Stimulated activated memory B cell treated with anti-CD40 and anti-IgM and Interleukin-4, amounts not matched to agents 10 μg/mL and 1 μg/mL and 100 μg/mL, for 72 hours (primary cell): ENCODE measurements at regions not wholly inside any gene's neighbourhood (a gene's known extent, or its start where the extent isn't known, plus 50 kb on each side); places are given as distances from the start of the nearest gene placed in this dataset.

Experiments used
- ATAC-seq: fragments of 150-1000 bp; cut with Tn5 transposase; 2 replicates; pipeline ENCODE4 v1.10.0; 2021
- H3K27ac Mint-ChIP-seq: one replicate; pipeline ENCODE4 v1.8.0; 2022; ENCODE audit warnings: mild to moderate bottlenecking, mixed read lengths
- H3K27me3 Mint-ChIP-seq: one replicate; pipeline ENCODE4 v1.8.0; 2022; ENCODE audit warnings: mixed read lengths
- H3K36me3 Mint-ChIP-seq: one replicate; pipeline ENCODE4 v1.8.0; 2022; ENCODE audit warnings: mixed read lengths
- H3K4me1 Mint-ChIP-seq: one replicate; pipeline ENCODE4 v1.8.0; 2022; ENCODE audit warnings: mixed read lengths
- H3K4me3 Mint-ChIP-seq: one replicate; pipeline ENCODE4 v1.8.0; 2022; ENCODE audit warnings: mild to moderate bottlenecking, moderate library complexity, mixed read lengths
- H3K9me3 Mint-ChIP-seq: one replicate; pipeline ENCODE4 v1.8.0; 2022; ENCODE audit warnings: mixed read lengths

DNA sequence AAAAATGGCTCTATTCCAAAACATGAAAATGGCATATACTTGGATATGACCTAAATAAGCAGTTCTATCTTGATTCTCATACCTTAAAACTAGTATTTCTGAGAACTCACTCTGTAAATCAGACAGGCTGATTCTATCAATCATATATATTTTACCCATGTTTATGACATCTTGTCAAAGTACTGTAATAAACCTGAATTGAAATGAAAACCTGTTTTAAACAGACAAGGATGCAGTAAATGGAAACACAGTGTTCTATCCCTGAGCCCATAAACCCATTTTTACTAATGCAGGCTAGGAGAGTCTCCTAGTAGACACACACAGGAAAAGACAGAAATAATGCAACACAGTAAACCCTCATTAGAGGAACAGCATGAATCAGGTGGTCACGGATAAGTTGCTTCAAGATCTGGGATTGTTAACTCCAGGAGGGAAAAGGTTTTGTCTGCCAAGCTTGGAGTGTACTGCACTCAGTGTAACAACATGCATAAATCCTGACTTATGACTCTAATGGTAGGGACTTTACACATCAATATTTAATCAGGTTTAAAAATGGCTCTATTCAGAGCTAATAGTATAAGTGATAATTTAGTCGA is 93.6 kb upstream of the CPNE8 start:
- H3K4me3 Mint-ChIP-seq = no peak overlapping the region
- no peak for ATAC-seq
- no peak overlapping the region for H3K27ac Mint-ChIP-seq
- H3K27me3 Mint-ChIP-seq = no peaks in the 10 kb centered on the region
- no peaks in the 10 kb centered on the region for H3K9me3 Mint-ChIP-seq
- H3K4me1 Mint-ChIP-seq = no peaks in the 10 kb centered on the region
- H3K36me3 Mint-ChIP-seq = no peaks in the 10 kb centered on the region

DNA sequence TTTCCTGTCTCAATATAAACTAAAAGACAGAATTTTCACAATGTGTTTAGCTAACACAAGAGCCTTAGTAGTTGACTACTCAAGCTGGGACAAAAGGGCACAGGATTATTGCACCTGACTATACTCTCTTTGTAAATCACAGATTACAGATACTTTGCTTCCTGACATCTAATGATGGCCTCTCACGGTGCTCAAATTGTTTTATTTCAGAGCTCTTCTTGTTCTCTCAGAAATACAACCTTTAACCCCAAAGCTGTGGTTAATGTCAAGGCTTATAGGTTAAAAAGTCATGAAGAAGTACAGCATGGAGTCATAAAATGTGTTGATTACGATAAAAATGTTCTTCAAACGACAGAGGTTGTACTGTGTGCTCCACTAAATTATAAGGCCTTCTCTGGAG is 89.9 kb upstream of the CPNE8 start:
- Mint-ChIP-seq H3K4me3 (no peak overlapping the region), H3K9me3 (peaks cover 3% of the 10 kb centered on the region), H3K27me3 (no peaks in the 10 kb centered on the region), H3K27ac (no peak overlapping the region), H3K4me1 (no peaks in the 10 kb centered on the region), H3K36me3 (no peaks in the 10 kb centered on the region)
- no peak for ATAC-seq

DNA sequence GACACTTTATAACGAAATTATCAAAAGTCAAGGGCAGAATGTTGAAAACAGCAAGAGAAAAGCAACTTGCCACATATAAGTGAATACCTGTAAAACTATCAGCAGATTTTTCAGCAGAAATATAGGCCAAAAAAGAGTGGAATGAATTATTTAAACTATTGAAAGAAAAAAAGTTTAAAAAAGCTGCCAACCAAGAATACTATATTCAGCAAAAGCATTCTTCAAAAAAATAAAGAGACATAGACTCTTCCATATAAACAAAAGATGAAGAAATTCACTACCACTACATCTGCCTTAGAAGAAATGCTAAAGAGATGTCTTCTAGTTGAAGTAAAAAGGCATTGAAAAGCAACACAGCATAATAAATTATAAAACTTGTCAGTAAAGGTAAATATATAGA is 80.6 kb upstream of the CPNE8 start:
- no peak for ATAC-seq
- no peaks in the 10 kb centered on the region for H3K4me1 Mint-ChIP-seq
- H3K36me3 Mint-ChIP-seq = no peaks in the 10 kb centered on the region
- no peaks in the 10 kb centered on the region for H3K27me3 Mint-ChIP-seq
- no peak overlapping the region for H3K27ac Mint-ChIP-seq
- H3K4me3 Mint-ChIP-seq = no peak overlapping the region
- peaks cover 19% of the 10 kb centered on the region for H3K9me3 Mint-ChIP-seq

DNA sequence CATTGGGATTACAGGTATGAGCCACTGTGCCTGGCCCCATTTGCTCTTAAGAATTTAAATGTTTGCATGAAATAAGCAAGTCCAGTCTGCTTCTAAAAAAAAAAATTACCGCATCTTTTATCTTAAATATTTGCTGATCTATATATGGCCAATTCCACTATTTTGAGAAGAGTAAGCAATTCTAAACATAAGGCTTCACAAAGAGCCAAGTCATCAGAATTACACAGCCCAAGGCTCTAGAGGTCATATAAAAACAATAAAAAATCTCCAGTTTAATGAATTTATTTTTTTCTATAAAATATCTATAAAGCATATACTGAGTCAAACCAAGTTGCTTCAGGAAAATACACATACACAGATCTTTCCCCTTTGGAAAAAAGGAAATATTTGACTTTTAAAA is 79.0 kb upstream of the CPNE8 start:
- no peak for ATAC-seq
- Mint-ChIP-seq H3K27me3 (no peaks in the 10 kb centered on the region), H3K36me3 (no peaks in the 10 kb centered on the region), H3K27ac (no peak overlapping the region), H3K4me1 (no peaks in the 10 kb centered on the region), H3K9me3 (peaks cover 17% of the 10 kb centered on the region), H3K4me3 (no peak overlapping the region)

DNA sequence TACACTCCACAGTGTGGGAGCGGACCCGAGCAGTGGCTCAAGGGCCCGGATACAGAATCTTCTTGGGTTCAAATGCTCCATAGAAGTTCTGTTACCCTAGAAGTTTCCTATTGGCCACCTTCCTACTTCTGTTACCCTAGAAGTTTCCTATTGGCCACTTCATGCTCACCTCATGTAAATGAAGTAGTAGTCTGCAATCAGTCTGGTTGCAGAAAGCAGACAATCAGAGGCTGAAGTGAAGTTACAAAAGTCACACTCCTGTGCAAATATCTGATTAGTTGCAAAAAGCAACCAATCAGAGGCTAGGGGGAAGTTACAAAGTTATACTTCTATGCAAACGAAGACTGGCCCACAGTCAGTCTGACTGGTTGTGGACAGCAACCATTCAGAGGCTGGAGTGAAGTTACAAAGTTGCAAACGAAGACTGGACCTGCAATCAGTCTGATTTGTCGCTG is 77.8 kb upstream of the CPNE8 start:
- H3K4me3 Mint-ChIP-seq = no peak overlapping the region
- no peaks in the 10 kb centered on the region for H3K27me3 Mint-ChIP-seq
- H3K4me1 Mint-ChIP-seq = no peaks in the 10 kb centered on the region
- H3K9me3 Mint-ChIP-seq = peaks cover 13% of the 10 kb centered on the region
- no peak for ATAC-seq
- no peak overlapping the region for H3K27ac Mint-ChIP-seq
- no peaks in the 10 kb centered on the region for H3K36me3 Mint-ChIP-seq

DNA sequence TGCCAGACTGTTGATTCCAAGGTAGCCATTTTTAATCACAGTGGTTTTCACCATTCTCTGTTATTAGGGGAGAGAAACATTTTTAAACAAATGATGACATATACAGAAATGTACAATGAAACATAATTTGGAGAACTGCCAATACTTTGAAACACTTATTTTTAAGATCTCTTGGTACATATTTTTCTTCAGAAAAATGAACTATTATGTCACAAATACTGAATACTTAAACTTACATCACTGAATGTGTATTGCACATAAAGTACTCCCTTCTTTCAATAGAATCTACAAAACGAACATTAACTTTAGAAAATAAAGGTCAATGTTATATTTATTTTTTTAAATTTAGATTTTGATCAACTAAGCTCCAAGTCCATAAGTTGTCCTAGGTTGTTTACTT is 71.7 kb upstream of the CPNE8 start:
- ATAC-seq = no peak
- Mint-ChIP-seq H3K27ac (no peak overlapping the region), H3K4me3 (no peak overlapping the region), H3K36me3 (no peaks in the 10 kb centered on the region), H3K9me3 (peaks cover 12% of the 10 kb centered on the region), H3K4me1 (no peaks in the 10 kb centered on the region), H3K27me3 (no peaks in the 10 kb centered on the region)

DNA sequence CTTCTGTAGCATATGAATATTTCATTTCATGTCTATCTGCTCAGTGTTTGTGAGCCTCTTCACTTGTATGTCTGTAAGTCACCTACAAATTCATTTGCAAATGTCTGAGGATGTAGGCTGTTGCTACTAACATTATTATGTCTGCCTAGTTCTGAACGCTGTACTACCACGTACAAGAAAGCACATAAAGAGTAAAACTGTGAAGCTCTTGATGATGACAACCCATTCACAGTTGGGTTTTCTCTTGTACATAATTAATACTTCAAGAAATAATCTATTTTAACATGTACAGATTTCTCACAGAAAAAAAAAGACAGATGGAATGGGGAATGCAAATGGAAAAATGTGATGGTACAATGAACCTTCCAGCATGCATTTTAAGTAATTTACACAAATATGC is 64.3 kb upstream of the CPNE8 start:
- H3K4me1 Mint-ChIP-seq = no peaks in the 10 kb centered on the region
- no peak overlapping the region for H3K27ac Mint-ChIP-seq
- H3K4me3 Mint-ChIP-seq = no peak overlapping the region
- no peak for ATAC-seq
- H3K27me3 Mint-ChIP-seq = no peaks in the 10 kb centered on the region
- H3K36me3 Mint-ChIP-seq = no peaks in the 10 kb centered on the region
- peaks cover 14% of the 10 kb centered on the region for H3K9me3 Mint-ChIP-seq

DNA sequence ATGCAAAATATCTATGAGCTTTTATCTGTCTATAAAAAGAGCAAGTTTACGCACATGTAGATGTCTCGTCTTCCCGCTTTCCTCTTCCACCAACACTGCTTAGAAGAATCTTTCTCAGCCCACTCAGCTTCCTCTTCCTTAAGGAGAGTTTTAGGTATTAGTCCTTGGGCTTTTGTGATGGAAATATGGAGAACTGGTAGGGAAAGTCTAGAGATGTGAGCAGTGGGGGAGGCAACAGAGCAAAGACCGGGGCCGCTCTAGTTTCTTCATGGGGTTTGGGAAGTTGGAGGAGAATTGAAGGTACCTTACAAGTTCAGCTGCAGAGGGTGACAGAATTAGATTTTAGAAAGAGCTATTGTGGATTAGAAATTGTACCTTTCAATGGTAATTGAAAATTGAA is 56.3 kb upstream of the CPNE8 start:
- no peaks in the 10 kb centered on the region for H3K4me1 Mint-ChIP-seq

DNA sequence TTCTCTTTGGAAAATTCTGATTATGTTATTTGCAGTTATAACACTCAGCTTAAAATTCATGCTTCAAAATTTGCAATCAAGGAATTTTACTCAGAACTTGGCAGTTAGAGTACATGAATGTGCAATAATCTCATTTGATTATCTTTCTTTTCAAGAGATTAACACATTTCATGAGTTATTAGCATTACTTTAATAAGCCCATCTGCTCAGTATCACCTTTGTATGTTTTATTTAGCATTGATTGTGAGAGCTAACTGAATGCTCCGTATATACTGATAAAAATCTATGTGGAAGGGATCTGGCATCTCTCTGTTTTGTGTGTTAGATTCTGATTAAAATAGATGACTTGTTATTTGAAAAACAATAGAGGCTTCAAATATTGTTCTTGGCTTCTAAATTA is 55.6 kb upstream of the CPNE8 start:
- no peak overlapping the region for H3K4me3 Mint-ChIP-seq
- H3K36me3 Mint-ChIP-seq = no peaks in the 10 kb centered on the region

More for the DNA sequence above, 56.3 kb upstream of the CPNE8 start:
- Mint-ChIP-seq H3K4me3 (no peak overlapping the region), H3K36me3 (no peaks in the 10 kb centered on the region), H3K9me3 (peaks cover 6% of the 10 kb centered on the region), H3K27me3 (no peaks in the 10 kb centered on the region), H3K27ac (no peak overlapping the region)
- ATAC-seq = no peak

DNA sequence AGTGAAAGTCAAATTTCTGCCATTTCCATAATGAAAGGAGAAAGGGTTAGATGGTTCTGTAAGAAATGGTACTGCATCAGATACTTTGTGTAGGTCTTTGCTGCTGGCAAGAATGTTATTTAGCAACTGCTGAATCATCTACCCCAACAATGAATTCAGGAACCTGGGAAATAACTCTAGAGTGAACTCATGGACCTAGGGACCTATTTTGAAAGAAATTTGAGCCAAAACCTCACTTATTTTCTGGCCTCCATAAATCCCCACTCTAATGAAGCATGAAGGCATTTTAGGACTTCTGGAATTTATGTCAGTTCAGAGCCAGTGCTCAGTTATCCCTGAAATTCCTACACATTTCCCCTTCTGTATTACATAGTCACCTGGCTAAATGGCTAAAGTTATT is 50.9 kb upstream of the CPNE8 start:
- Mint-ChIP-seq H3K4me1 (no peaks in the 10 kb centered on the region), H3K27ac (no peak overlapping the region), H3K27me3 (no peaks in the 10 kb centered on the region), H3K36me3 (no peaks in the 10 kb centered on the region), H3K9me3 (peaks cover 3% of the 10 kb centered on the region), H3K4me3 (no peak overlapping the region)
- ATAC-seq = no peak

More for the DNA sequence above, 55.6 kb upstream of the CPNE8 start:
- H3K27me3 Mint-ChIP-seq = no peaks in the 10 kb centered on the region
- peaks cover 6% of the 10 kb centered on the region for H3K9me3 Mint-ChIP-seq
- no peaks in the 10 kb centered on the region for H3K4me1 Mint-ChIP-seq
- no peak for ATAC-seq
- H3K27ac Mint-ChIP-seq = no peak overlapping the region
